OCI-LY1 (cell line): ENCODE measurements at regions not wholly inside any gene's neighbourhood (a gene's known extent, or its start where the extent isn't known, plus 50 kb on each side); places are given as distances from the start of the nearest gene placed in this dataset.

ENCODE experiments used
- H2AFZ ChIP-seq: fragments of 200-600 bp; sonication (generic), shearing (Covaris generic); 2 replicates; pipeline ENCODE4 v1.6.0; 2014; ENCODE audit warnings: antibody characterized with exemption, mild to moderate bottlenecking, low read length
- H3F3A ChIP-seq: fragments of 200-600 bp; sonication (generic), shearing (Covaris generic); 2 replicates; pipeline ENCODE4 v1.6.0; 2014; ENCODE audit warnings: mild to moderate bottlenecking, antibody characterized with exemption, low read length, moderate library complexity; ENCODE audit not compliant: insufficient read depth
- H3K27ac ChIP-seq: fragments of 200-600 bp; sonication (generic); 2 replicates; pipeline ENCODE4 v1.5.1; 2014; ENCODE audit warnings: low read length, mixed run types, mild to moderate bottlenecking, low read depth; ENCODE audit not compliant: poor library complexity, severe bottlenecking
- H3K27me3 ChIP-seq: fragments of 200-600 bp; sonication (generic); 2 replicates; pipeline ENCODE4 v1.6.0; 2014; ENCODE audit warnings: antibody characterized with exemption, mild to moderate bottlenecking, low read length, moderate library complexity; ENCODE audit not compliant: insufficient read depth
- H3K36me3 ChIP-seq: fragments of 200-600 bp; sonication (generic); 2 replicates; pipeline ENCODE4 v1.6.1; 2014; ENCODE audit warnings: mild to moderate bottlenecking, antibody characterized with exemption, low read length, moderate library complexity, mixed read lengths; ENCODE audit not compliant: insufficient read depth
- H3K4me1 ChIP-seq: fragments of 200-600 bp; sonication (generic); 2 replicates; pipeline ENCODE4 v1.5.1; 2014; ENCODE audit warnings: mild to moderate bottlenecking, low read length, moderate library complexity; ENCODE audit not compliant: insufficient read depth, severe bottlenecking
- H3K4me2 ChIP-seq: fragments of 200-600 bp; sonication (generic), shearing (Covaris generic); 2 replicates; pipeline ENCODE4 v1.6.1; 2014; ENCODE audit warnings: low read length
- H3K4me3 ChIP-seq: fragments of 200-600 bp; sonication (generic); 2 replicates; pipeline ENCODE4 v1.5.1; 2014; ENCODE audit warnings: low read length, low read depth, mild to moderate bottlenecking, mixed read lengths; ENCODE audit not compliant: poor library complexity, severe bottlenecking
- H3K79me2 ChIP-seq: fragments of 200-600 bp; shearing (Covaris generic); 2 replicates; pipeline ENCODE4 v1.6.1; 2016; ENCODE audit warnings: mixed run types, low read length, mixed read lengths; ENCODE audit not compliant: insufficient read depth
- H3K9ac ChIP-seq: fragments of 200-600 bp; sonication (generic), shearing (Covaris generic); 2 replicates; pipeline ENCODE4 v1.6.1; 2014; ENCODE audit warnings: mild to moderate bottlenecking, low read length, mixed read lengths
- H3K9me2 ChIP-seq: fragments of 200-600 bp; sonication (generic), shearing (Covaris generic); 2 replicates; pipeline ENCODE4 v1.6.1; 2014; ENCODE audit warnings: low read depth, mild to moderate bottlenecking, low read length, mixed read lengths
- H3K9me3 ChIP-seq: fragments of 200-600 bp; shearing (Covaris generic); 2 replicates; pipeline ENCODE4 v1.6.1; 2014; ENCODE audit warnings: low read length, mixed read lengths
- H4K20me1 ChIP-seq: fragments of 200-600 bp; sonication (generic), shearing (Covaris generic); 2 replicates; pipeline ENCODE4 v1.6.0; 2016; ENCODE audit warnings: mild to moderate bottlenecking, low read length; ENCODE audit not compliant: insufficient read depth
- CTCF ChIP-seq: fragments of 200-600 bp; sonication (generic), shearing (Covaris generic); IDR thresholded peaks from 2 replicates; pipeline ENCODE4 v1.5.1; 2017; ENCODE audit warnings: mild to moderate bottlenecking, antibody characterized with exemption, low read length, moderate library complexity, mixed read lengths
- EZH2 ChIP-seq: fragments of 200-600 bp; sonication (generic), shearing (Covaris generic); IDR thresholded peaks from 2 replicates; pipeline ENCODE4 v1.8.0; 2017; ENCODE audit warnings: borderline replicate concordance, mixed run types, mild to moderate bottlenecking, antibody characterized with exemption, low read length, moderate library complexity, mixed read lengths

DNA sequence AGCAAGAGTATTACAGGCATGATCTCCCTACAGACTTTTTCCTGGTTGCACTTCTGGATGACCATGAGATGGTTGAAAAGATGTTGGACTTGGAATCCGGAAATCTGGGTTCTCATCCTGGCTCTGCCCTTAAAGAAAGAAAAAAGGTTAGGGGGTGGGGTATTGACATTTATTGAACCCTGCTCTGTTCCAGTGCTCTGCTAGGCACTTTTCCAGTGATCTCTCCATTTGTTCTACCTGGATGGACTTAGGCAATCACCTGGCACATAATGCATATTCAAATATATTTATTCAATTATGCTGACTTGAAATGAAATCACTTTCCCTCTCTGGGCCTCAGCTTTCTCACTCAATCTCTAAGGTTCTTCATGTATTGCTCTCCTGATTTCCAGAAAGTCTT, 101.0 kb upstream of the NFIA start:
- Histone ChIP-seq H3F3A (no peaks in the 10 kb centered on the region), H3K27ac (no peak overlapping the region), H3K36me3 (no peaks in the 10 kb centered on the region), H3K27me3 (no peaks in the 10 kb centered on the region), H3K9ac (no peak overlapping the region), H3K4me2 (no peak overlapping the region), H3K9me3 (no peaks in the 10 kb centered on the region), H4K20me1 (no peaks in the 10 kb centered on the region), H3K4me3 (no peak overlapping the region), H3K9me2 (no peaks in the 10 kb centered on the region), H2AFZ (no peak overlapping the region), H3K4me1 (no peaks in the 10 kb centered on the region), H3K79me2 (no peaks in the 10 kb centered on the region)
- no peak for TF ChIP-seq CTCF
- TF ChIP-seq EZH2 = no peak

DNA sequence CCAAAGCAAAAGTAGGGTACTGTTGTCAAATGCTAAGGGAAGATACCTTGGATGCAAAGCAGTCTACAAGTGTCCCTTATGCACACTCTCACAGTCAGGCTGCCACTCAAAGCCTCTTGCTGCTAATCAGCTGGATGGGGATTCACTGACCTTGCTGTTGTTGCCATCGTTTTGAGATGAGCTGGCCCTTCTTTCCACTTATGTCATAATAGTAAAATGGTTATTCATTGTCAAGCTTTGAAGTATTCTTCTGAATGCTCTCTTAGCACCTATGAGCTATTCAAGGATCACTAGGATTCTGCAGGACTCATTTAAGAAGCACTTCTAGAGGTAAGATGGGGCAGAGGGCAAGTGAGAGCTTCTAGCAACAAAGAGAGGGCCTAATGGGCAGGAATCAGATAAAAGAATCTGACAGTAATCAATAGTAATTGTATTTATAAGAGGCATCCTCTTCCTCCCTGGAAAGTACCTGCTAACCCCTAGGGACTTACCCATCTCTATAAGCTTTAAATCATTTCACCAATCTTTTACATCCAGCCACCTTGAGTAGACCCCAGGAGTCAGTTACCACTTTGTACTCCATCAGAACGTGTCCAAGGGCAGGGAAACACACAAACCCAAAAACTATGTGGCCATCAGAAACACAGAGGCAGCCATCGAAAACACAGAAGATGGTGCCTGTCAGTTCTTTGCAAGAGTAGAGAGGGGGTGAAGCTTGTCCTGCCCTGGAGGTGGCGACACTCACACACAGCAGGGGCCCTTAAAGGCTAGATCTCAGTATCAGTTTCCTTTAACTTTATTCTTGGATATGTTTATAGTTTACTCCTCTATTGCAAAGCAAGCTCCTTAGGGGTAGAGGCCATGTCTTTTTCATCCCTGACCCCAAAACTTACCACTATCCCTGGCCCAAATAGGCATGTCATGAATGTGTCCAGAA, 103.7 kb upstream of the NFIA start:
- H3K27ac ChIP-seq = no peak overlapping the region
- H3K27me3 ChIP-seq = no peaks in the 10 kb centered on the region; the same call in 1 of the 2 replicates
- H3F3A ChIP-seq = no peaks in the 10 kb centered on the region
- H4K20me1 ChIP-seq = no peaks in the 10 kb centered on the region
- H3K9me2 ChIP-seq = no peaks in the 10 kb centered on the region
- H3K9me3 ChIP-seq = no peaks in the 10 kb centered on the region
- H3K4me1 ChIP-seq = no peaks in the 10 kb centered on the region
- H3K79me2 ChIP-seq = no peaks in the 10 kb centered on the region
- no peak overlapping the region for H2AFZ ChIP-seq
- no peak for TF ChIP-seq EZH2
- peak; percentile 89 for TF ChIP-seq CTCF
- H3K36me3 ChIP-seq = no peaks in the 10 kb centered on the region
- H3K4me2 ChIP-seq = no peak overlapping the region
- no peak overlapping the region for H3K4me3 ChIP-seq
- no peak overlapping the region for H3K9ac ChIP-seq

DNA sequence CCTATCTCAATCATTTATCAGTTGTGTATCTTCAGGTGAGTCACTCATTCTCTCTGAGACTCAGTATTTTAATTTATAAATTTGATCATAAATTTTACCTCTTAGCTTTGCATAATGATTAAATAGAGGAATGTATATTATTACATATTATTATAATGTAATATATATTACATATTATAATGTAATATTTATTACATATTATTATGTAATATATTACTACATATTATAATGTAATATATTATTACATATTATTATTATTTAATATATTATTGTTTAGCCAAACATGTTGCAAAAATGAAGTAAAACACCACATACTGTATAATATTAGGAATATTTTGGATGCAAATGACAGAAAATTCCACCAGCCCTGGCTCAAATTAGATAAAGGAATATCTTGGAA, 104.7 kb upstream of the NFIA start:
- H3K36me3 ChIP-seq = no peaks in the 10 kb centered on the region
- no peaks in the 10 kb centered on the region for H3K4me1 ChIP-seq
- no peaks in the 10 kb centered on the region for H3K9me3 ChIP-seq
- H3K4me3 ChIP-seq = no peak overlapping the region
- no peak for TF ChIP-seq CTCF
- H3K4me2 ChIP-seq = no peak overlapping the region
- no peak overlapping the region for H3K9ac ChIP-seq
- H3K27ac ChIP-seq = no peak overlapping the region
- H3F3A ChIP-seq = no peaks in the 10 kb centered on the region
- no peaks in the 10 kb centered on the region for H4K20me1 ChIP-seq
- no peaks in the 10 kb centered on the region for H3K79me2 ChIP-seq
- no peak overlapping the region for H2AFZ ChIP-seq
- H3K27me3 ChIP-seq = no peaks in the 10 kb centered on the region; the same call in 1 of the 2 replicates
- H3K9me2 ChIP-seq = no peaks in the 10 kb centered on the region
